Pancreas (tissue), 10 donors: ENCODE measurements at regions not wholly inside any gene's neighbourhood (a gene's known extent, or its start where the extent isn't known, plus 50 kb on each side); places are given as distances from the start of the nearest gene placed in this dataset.

Experiments used
- ATAC-seq, 4 donors: fragments of 200-7000 bp; cut with Tn5 transposase; one replicate each; pipeline versions ENCODE4 v1.8.0 to v1.9.1; 2020; ENCODE audit warnings: mild to moderate bottlenecking in 4 of 4, moderate library complexity in 4 of 4
- DNase-seq, 6 donors: peaks; one replicate each; pipeline ENCODE4 v3.0.0-alpha.2; 2020
- FAIRE-seq: peaks from 2 replicates; lab custom pipeline; 2012; peaks lifted over from hg19 to GRCh38; lab: Jason Lieb, UNC
- H3K27ac ChIP-seq, 4 donors: fragments of 200-600 bp; sonication (generic); 1 replicate in 3 of 4; 2 replicates in 1 of 4; pipeline versions ENCODE4 v1.5.0 to v1.8.0; 2020
- H3K27me3 ChIP-seq, 4 donors: fragments of 200-600 bp; one replicate each; pipeline ENCODE4 v1.8.0; 2021
- H3K36me3 ChIP-seq, 3 donors: fragments of 200-600 bp; sonication (generic) in 1 of 3; one replicate each; pipeline versions ENCODE4 v1.5.0 to v1.8.0; 2020 to 2021
- H3K4me1 ChIP-seq, 3 donors: fragments of 200-600 bp; one replicate each; pipeline ENCODE4 v1.8.0; 2021
- H3K4me3 ChIP-seq, 4 donors: fragments of 200-600 bp; sonication (generic) in 2 of 4; one replicate each; pipeline versions ENCODE4 v1.5.0 to v1.8.0; 2020 to 2021
- H3K9me3 ChIP-seq, 4 donors: fragments of 200-600 bp; one replicate each; pipeline ENCODE4 v1.8.0; 2021
- WGBS, 2 donors: extraction: QIAGEN DNeasy Blood & Tissue Kit; methylation state at CpG; one replicate each; pipeline ENCODE4 v1.1.7; 2013; 5-methylcytosine and 5-hydroxymethylcytosine counted together
- intact Hi-C, 3 donors: fragments of 100-400 bp; cut with DNase I; formaldehyde crosslinking; loops; one replicate each; pipeline versions ENCODE4 v1.11.1 to v1.14.2; 2022
- TF ChIP-seq, protein P1 (sequence below), 4 donors: fragments of 200-600 bp; sonication (generic) in 3 of 4; IDR thresholded peaks; one replicate each; pipeline versions ENCODE4 v1.5.0 to v1.8.0; 2021; ENCODE audit warnings: antibody characterized with exemption in 4 of 4
- donor health status: healthy with polysubstance abuse.
- donor health status: DM: no; HTN: no; CAD: no; lungs with moderate emphysema.
- donor health status: DM: no; HTN: no; CAD: no.
- donor health status: control.
- donor health status: control.
- donor health status: Bipolar disorder and iron deficiency.
- donor health status: DM: yes; HTN: yes; CAD: no.
- donor health status: DM: no; HTN: no; CAD: no.
- donor health status: DM: no; HTN: no; CAD: no.
- donor health status: DM: yes; HTN: yes; CAD: no.

GRCh38 chr3:87045473-87045872 is 54.5 kb upstream of the VGLL3 start:
- Histone ChIP-seq H3K27me3 (no peaks in the 10 kb centered on the region), H3K4me3 (no peak overlapping the region), H3K27ac (no peak overlapping the region), H3K4me1 (no peaks in the 10 kb centered on the region), H3K36me3 (no peaks in the 10 kb centered on the region), H3K9me3 (no peaks in the 10 kb centered on the region)
- ATAC-seq, result no peak
- FAIRE-seq, result no peak
- no peak for DNase-seq
- TF ChIP-seq, protein P1, sequence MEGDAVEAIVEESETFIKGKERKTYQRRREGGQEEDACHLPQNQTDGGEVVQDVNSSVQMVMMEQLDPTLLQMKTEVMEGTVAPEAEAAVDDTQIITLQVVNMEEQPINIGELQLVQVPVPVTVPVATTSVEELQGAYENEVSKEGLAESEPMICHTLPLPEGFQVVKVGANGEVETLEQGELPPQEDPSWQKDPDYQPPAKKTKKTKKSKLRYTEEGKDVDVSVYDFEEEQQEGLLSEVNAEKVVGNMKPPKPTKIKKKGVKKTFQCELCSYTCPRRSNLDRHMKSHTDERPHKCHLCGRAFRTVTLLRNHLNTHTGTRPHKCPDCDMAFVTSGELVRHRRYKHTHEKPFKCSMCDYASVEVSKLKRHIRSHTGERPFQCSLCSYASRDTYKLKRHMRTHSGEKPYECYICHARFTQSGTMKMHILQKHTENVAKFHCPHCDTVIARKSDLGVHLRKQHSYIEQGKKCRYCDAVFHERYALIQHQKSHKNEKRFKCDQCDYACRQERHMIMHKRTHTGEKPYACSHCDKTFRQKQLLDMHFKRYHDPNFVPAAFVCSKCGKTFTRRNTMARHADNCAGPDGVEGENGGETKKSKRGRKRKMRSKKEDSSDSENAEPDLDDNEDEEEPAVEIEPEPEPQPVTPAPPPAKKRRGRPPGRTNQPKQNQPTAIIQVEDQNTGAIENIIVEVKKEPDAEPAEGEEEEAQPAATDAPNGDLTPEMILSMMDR (IDR thresholded peaks at IDR 0.05), result no peak
- 67 to 70% methylated on average over 1 of the region's 1 CpG for WGBS, 2 donors
- intact Hi-C loops, result no loop called here

DNA sequence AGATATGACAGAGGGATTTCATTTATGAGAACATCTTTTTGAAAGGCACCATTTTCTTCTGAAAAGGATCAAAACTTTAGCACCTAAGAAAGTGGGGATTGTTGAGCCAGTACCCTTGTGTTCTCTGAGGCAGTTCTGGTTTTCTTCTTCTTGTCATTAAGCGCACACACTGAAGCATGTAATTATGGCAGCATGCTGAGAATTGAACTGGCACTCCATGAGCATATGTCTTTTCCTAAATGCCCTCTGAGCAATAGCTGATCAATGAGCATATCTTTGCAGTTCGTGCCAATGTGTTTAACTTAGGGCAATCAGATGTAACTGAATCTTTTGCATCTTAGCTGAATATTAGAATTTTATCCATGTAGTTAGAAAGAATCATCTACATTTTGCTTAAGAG is 53.9 kb upstream of the VGLL3 start:
- no peaks in the 10 kb centered on the region for H3K9me3 ChIP-seq
- intact Hi-C loops, result no loop called here
- no peaks in the 10 kb centered on the region for H3K36me3 ChIP-seq
- no peak overlapping the region for H3K4me3 ChIP-seq
- no peak for ATAC-seq
- 75 to 80% methylated on average over 2 of the region's 2 CpGs for WGBS, 2 donors
- DNase-seq, result no peak
- no peaks in the 10 kb centered on the region for H3K27me3 ChIP-seq
- no peak overlapping the region for H3K27ac ChIP-seq
- no peak for FAIRE-seq
- no peaks in the 10 kb centered on the region for H3K4me1 ChIP-seq
- TF ChIP-seq, protein P1 (IDR thresholded peaks at IDR 0.05), result no peak

DNA sequence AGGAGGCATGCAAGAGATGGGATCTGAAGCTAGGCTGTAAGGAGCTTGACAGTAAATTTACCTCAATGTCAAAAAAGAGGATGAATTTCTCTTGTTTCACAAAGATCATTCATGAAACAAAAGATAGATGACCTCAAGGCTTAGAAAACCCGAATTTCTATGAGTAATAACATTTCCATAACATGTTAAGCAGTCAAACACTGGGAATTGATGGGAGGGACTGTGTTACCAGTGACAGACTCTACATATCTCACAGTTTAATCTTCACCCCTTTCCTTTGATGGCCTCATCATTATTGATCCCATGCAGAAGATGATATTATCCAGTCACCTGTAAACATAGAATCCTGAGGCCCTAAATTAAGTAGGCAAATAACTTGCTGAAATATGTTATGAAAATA is 53.5 kb upstream of the VGLL3 start:
- TF ChIP-seq, protein P1 (IDR thresholded peaks at IDR 0.05), result no peak
- Histone ChIP-seq H3K4me3 (no peak overlapping the region), H3K4me1 (no peaks in the 10 kb centered on the region), H3K27ac (no peak overlapping the region), H3K27me3 (no peaks in the 10 kb centered on the region), H3K36me3 (no peaks in the 10 kb centered on the region), H3K9me3 (no peaks in the 10 kb centered on the region)
- DNase-seq (no peak), ATAC-seq (no peak), FAIRE-seq (no peak)
- intact Hi-C loops, result no loop called here
- 37 to 47% methylated on average over 1 of the region's 1 CpG for WGBS, 2 donors

DNA sequence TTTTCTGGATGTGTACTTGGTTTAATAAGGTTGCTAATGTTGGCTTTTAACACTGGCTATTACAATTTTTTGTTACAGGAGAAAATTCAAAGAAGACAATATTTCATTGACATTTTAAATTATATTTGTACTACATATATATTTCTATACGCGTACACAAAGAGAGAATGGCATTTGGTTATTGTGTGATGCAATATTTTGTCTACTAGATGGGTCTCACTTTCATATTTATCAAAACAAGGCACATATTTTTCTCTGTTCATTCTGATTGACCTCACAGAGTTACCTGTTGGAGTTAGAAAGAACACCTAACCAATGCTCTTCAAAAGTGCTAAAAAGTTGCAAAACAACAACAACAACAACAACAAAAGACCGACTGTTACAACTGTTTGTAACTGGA is 50.2 kb upstream of the VGLL3 start:
- Histone ChIP-seq H3K27ac (no peak overlapping the region), H3K36me3 (no peaks in the 10 kb centered on the region), H3K4me3 (no peak overlapping the region), H3K9me3 (no peaks in the 10 kb centered on the region), H3K4me1 (no peaks in the 10 kb centered on the region), H3K27me3 (no peaks in the 10 kb centered on the region)
- intact Hi-C loops, result no loop called here
- ATAC-seq, result no peak
- no peak for DNase-seq
- 91% methylated on average over 3 of the region's 3 CpGs for WGBS, 2 donors
- TF ChIP-seq, protein P1 (IDR thresholded peaks at IDR 0.05), result no peak
- FAIRE-seq, result no peak
